ENCODE measurements at regions not wholly inside any gene's neighbourhood (a gene's known extent, or its start where the extent isn't known, plus 50 kb on each side); places are given as distances from the start of the nearest gene placed in this dataset.

DNA sequence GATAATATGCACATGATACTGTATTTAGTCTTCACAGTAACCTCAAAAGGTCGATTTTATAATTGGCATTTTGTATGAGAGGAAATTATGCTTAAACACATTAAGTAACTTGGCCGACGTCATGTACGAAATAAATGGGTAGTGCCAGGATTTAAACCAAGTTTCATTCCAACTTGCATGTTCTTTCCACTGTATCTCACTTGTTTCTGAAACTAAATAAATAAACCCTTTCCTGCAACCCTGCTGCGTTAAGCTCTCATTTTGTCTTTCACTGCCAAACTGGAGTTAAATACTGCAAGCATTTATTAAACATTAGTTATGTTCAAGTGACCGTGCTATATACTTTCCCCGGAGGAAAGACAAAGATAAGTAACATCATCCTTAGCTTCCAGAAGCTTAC is 293.9 kb upstream of the PRKD1 start:
- 80% methylated on average over 3 of the region's 7 CpGs for WGBS (ENCODE audit: insufficient coverage)
- Histone ChIP-seq H3K27ac (ENCODE audit: low read depth, low read length) (no peak overlapping the region), H3K27me3 (ENCODE audit: control insufficient read depth, insufficient read depth, low read length) (no peaks in the 10 kb centered on the region), H3K4me3 (ENCODE audit: low read depth, low read length) (no peak overlapping the region), H3K9me3 (ENCODE audit: control insufficient read depth, insufficient read depth, low read length) (no peaks in the 10 kb centered on the region), H3K4me1 (ENCODE audit: control insufficient read depth, insufficient read depth, low read length) (no peaks in the 10 kb centered on the region), H3K36me3 (ENCODE audit: control insufficient read depth, insufficient read depth, low read length) (no peaks in the 10 kb centered on the region)
- peak in 1 of 6 donors; percentile 32 for DNase-seq (ENCODE audit: low read depth in 4 of 6, low spot score in 6 of 6)

DNA sequence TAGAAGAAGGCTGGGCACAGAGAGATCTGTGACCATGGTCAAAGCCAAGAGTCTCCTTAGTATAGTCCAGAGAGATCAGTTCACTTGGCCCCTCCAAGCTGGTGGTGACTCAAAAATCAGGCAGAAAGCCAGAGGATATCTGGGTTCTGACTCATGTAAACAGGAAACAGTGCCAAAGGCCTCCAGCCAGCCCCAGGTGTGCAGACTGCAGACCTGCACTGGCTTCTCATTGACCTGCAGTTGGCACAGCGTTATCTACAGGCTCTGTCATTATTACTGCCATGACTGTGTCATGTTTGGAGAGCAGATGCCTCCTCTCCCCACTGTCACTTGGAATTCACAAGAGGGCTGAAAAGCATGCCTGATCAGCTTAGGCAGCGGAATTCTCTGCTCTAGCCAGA is 295.7 kb upstream of the PRKD1 start:
- H3K4me3 ChIP-seq (ENCODE audit: low read depth, low read length): no peak overlapping the region
- WGBS (ENCODE audit: insufficient coverage): 65% methylated on average over 2 of the region's 2 CpGs
- peak in 1 of 6 donors; percentile 27 for DNase-seq (ENCODE audit: low read depth in 4 of 6, low spot score in 6 of 6)
- H3K9me3 ChIP-seq (ENCODE audit: control insufficient read depth, insufficient read depth, low read length): no peaks in the 10 kb centered on the region
- no peaks in the 10 kb centered on the region for H3K27me3 ChIP-seq (ENCODE audit: control insufficient read depth, insufficient read depth, low read length)
- no peak overlapping the region for H3K27ac ChIP-seq (ENCODE audit: low read depth, low read length)
- H3K36me3 ChIP-seq (ENCODE audit: control insufficient read depth, insufficient read depth, low read length): no peaks in the 10 kb centered on the region
- H3K4me1 ChIP-seq (ENCODE audit: control insufficient read depth, insufficient read depth, low read length): no peaks in the 10 kb centered on the region

DNA sequence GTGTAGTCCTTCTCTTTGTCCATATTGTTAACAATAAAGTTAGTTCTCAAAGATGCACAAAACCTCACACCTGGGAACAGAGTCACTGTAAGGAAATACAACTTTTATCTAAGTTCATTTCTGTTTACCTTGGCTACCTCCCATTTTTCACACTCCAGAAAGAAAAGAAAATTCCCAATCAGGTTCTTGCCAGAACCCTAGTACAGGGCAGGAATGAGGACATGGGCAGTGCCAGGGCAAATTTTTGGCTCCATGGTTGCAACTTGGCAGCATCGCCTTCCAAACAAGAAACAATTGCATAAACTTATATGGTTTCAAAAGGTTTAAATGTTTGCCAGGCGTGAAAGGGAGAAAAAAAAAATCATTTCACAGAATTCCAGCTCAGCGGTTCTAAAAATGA is 296.3 kb upstream of the PRKD1 start:
- Histone ChIP-seq H3K36me3 (ENCODE audit: control insufficient read depth, insufficient read depth, low read length) (no peaks in the 10 kb centered on the region), H3K27ac (ENCODE audit: low read depth, low read length) (no peak overlapping the region)

DNA sequence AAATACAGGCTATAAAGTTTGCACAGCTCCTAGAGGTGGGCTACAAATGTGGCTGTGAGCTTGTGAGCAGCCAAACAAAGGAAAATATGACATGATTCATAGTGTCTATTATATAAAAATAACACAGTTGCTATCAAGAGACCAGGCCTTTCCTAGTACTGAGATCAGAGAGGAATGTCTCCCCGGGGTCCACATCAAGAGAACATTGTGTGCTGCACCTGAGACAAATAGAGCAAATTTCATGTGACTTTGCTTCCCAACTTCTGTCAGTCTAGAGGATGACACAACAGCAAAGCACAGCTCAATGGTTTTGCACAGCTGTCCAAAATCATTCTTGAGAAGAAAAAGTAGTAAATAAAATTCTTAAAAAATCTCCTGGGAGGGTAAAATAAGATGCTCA is 297.5 kb upstream of the PRKD1 start:
- Histone ChIP-seq H3K27ac (ENCODE audit: low read depth, low read length) (no peak overlapping the region), H3K27me3 (ENCODE audit: control insufficient read depth, insufficient read depth, low read length) (no peaks in the 10 kb centered on the region), H3K9me3 (ENCODE audit: control insufficient read depth, insufficient read depth, low read length) (no peaks in the 10 kb centered on the region), H3K4me3 (ENCODE audit: low read depth, low read length) (no peak overlapping the region), H3K4me1 (ENCODE audit: control insufficient read depth, insufficient read depth, low read length) (no peaks in the 10 kb centered on the region), H3K36me3 (ENCODE audit: control insufficient read depth, insufficient read depth, low read length) (no peaks in the 10 kb centered on the region)
- WGBS (ENCODE audit: insufficient coverage): 67% methylated on average over 1 of the region's 1 CpG
- DNase-seq (ENCODE audit: low read depth in 4 of 6, low spot score in 6 of 6): no peak

More for the DNA sequence above, 296.3 kb upstream of the PRKD1 start:
- no peaks in the 10 kb centered on the region for H3K4me1 ChIP-seq (ENCODE audit: control insufficient read depth, insufficient read depth, low read length)
- no peak overlapping the region for H3K4me3 ChIP-seq (ENCODE audit: low read depth, low read length)
- DNase-seq (ENCODE audit: low read depth in 4 of 6, low spot score in 6 of 6): no peak
- 100% methylated on average over 1 of the region's 3 CpGs for WGBS (ENCODE audit: insufficient coverage)
- no peaks in the 10 kb centered on the region for H3K9me3 ChIP-seq (ENCODE audit: control insufficient read depth, insufficient read depth, low read length)
- no peaks in the 10 kb centered on the region for H3K27me3 ChIP-seq (ENCODE audit: control insufficient read depth, insufficient read depth, low read length)

DNA sequence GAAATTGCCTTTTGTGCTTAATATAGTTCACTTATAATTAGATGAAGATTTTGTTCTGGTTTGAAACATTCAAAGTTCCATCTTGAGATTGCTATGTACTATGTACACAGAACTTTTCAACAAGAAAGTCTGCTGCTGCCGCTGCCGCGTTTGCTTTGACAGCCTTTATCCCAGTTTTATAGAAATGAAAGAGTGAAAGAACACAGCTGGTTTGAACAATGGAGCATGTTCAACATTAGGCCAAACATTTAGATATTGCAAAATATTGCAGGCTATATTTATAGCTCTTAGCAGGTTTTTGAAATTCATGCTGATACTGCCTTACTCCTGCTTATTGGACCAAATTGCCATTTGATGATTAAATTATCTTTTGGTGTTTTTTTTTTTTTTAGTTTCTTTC is 299.8 kb upstream of the PRKD1 start:
- H3K4me1 ChIP-seq (ENCODE audit: control insufficient read depth, insufficient read depth, low read length): no peaks in the 10 kb centered on the region
- no peak overlapping the region for H3K27ac ChIP-seq (ENCODE audit: low read depth, low read length)
- no peaks in the 10 kb centered on the region for H3K9me3 ChIP-seq (ENCODE audit: control insufficient read depth, insufficient read depth, low read length)
- DNase-seq (ENCODE audit: low read depth in 4 of 6, low spot score in 6 of 6): no peak
- WGBS (ENCODE audit: insufficient coverage): no CpG with 5 or more reads among the region's 3 CpGs
- H3K27me3 ChIP-seq (ENCODE audit: control insufficient read depth, insufficient read depth, low read length): no peaks in the 10 kb centered on the region
- no peaks in the 10 kb centered on the region for H3K36me3 ChIP-seq (ENCODE audit: control insufficient read depth, insufficient read depth, low read length)
- H3K4me3 ChIP-seq (ENCODE audit: low read depth, low read length): no peak overlapping the region

DNA sequence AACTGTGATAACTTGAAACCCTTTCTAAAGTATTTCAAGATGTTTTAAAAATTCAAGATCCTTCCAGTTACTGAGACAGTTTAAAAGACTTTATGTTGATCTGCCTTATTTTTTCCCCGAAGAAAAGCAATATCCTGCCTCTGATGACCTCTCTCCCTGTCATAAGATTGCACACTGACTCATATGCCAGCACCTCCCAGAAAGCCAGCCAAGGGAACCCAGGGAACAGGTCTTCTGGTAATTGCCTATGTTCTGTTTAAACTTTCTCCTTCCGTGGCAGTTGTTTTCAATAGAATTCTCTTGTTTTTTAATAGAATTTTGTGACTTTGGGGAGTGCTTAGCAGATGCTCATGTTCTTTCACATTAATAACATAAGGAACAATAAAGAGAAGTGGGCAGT is 300.2 kb upstream of the PRKD1 start:
- no peak for DNase-seq (ENCODE audit: low read depth in 4 of 6, low spot score in 6 of 6)
- H3K4me3 ChIP-seq (ENCODE audit: low read depth, low read length): no peak overlapping the region
- no peaks in the 10 kb centered on the region for H3K36me3 ChIP-seq (ENCODE audit: control insufficient read depth, insufficient read depth, low read length)
- H3K4me1 ChIP-seq (ENCODE audit: control insufficient read depth, insufficient read depth, low read length): no peaks in the 10 kb centered on the region
- no peak overlapping the region for H3K27ac ChIP-seq (ENCODE audit: low read depth, low read length)
- H3K27me3 ChIP-seq (ENCODE audit: control insufficient read depth, insufficient read depth, low read length): no peaks in the 10 kb centered on the region
- no peaks in the 10 kb centered on the region for H3K9me3 ChIP-seq (ENCODE audit: control insufficient read depth, insufficient read depth, low read length)
- 80% methylated on average over 1 of the region's 2 CpGs for WGBS (ENCODE audit: insufficient coverage)

DNA sequence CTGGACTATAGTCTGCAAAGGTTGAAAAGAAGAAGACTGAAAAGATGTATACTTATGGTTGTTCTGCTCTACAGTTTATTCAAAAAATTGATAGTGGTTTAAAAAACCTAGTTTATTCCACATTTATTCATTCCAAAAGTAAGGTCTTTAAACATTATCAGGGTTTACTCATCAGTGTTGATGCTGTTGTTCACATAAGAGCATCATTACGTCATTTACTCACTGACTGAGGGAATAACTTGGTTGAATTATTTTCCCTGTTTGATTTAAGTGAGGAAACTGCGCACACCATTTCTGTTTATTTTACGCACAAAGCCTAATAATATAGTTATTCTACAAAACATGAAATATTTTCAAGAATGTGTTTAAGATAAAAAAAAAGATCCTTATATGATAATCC is 303.1 kb upstream of the PRKD1 start:
- H3K4me3 ChIP-seq (ENCODE audit: low read depth, low read length): no peak overlapping the region
- no peaks in the 10 kb centered on the region for H3K9me3 ChIP-seq (ENCODE audit: control insufficient read depth, insufficient read depth, low read length)
- H3K27ac ChIP-seq (ENCODE audit: low read depth, low read length): no peak overlapping the region
- no CpG with 5 or more reads among the region's 3 CpGs for WGBS (ENCODE audit: insufficient coverage)
- no peaks in the 10 kb centered on the region for H3K27me3 ChIP-seq (ENCODE audit: control insufficient read depth, insufficient read depth, low read length)
- H3K4me1 ChIP-seq (ENCODE audit: control insufficient read depth, insufficient read depth, low read length): no peaks in the 10 kb centered on the region
- DNase-seq (ENCODE audit: low read depth in 4 of 6, low spot score in 6 of 6): no peak
- H3K36me3 ChIP-seq (ENCODE audit: control insufficient read depth, insufficient read depth, low read length): no peaks in the 10 kb centered on the region

DNA sequence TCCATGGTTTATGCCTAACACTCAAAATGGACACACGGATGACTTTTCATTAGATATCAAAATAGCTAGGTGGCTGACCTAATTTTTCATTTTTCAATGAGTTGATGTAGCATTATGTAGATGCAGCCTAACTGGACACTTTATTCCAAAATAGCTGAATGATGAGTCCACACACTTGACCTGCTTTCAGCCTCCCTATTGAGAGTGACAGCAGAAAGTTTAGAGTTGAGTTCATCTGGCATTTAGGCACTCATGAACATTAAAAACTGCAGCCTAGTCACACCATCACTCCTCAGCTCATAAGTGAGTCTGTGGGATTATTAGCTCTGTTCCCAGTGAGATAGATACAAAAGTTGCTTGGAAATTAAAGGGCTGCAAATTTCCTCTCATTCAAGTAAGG is 307.3 kb upstream of the PRKD1 start:
- Histone ChIP-seq H3K9me3 (ENCODE audit: control insufficient read depth, insufficient read depth, low read length) (no peaks in the 10 kb centered on the region), H3K27me3 (ENCODE audit: control insufficient read depth, insufficient read depth, low read length) (no peaks in the 10 kb centered on the region), H3K4me1 (ENCODE audit: control insufficient read depth, insufficient read depth, low read length) (no peaks in the 10 kb centered on the region), H3K4me3 (ENCODE audit: low read depth, low read length) (no peak overlapping the region), H3K27ac (ENCODE audit: low read depth, low read length) (no peak overlapping the region), H3K36me3 (ENCODE audit: control insufficient read depth, insufficient read depth, low read length) (no peaks in the 10 kb centered on the region)
- WGBS (ENCODE audit: insufficient coverage): no CpG with 5 or more reads among the region's 1 CpG
- DNase-seq (ENCODE audit: low read depth in 4 of 6, low spot score in 6 of 6): no peak

DNA sequence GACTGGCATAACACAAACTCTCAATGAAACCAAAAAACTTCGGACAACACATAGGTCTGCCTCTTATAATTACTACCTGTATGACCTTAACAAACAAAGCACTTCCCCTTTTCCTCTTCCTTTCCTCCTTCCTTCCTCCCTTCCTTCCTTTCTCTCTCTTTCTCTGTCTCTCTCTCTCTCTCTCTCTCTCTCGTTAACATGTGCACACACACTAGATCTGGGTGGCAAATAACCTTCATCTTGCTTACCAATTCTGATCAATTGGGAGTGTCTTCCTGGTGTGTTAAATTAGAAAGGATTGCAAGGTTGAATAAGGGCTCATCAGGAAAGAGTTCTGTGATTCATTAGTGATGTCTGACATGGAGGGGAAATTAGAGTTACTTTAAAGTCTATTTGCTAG is 307.8 kb upstream of the PRKD1 start:
- no peaks in the 10 kb centered on the region for H3K36me3 ChIP-seq (ENCODE audit: control insufficient read depth, insufficient read depth, low read length)
- no peak overlapping the region for H3K27ac ChIP-seq (ENCODE audit: low read depth, low read length)
- no peaks in the 10 kb centered on the region for H3K4me1 ChIP-seq (ENCODE audit: control insufficient read depth, insufficient read depth, low read length)
- no peak for DNase-seq (ENCODE audit: low read depth in 4 of 6, low spot score in 6 of 6)
- H3K4me3 ChIP-seq (ENCODE audit: low read depth, low read length): no peak overlapping the region
- WGBS (ENCODE audit: insufficient coverage): 79% methylated on average over 1 of the region's 2 CpGs
- no peaks in the 10 kb centered on the region for H3K9me3 ChIP-seq (ENCODE audit: control insufficient read depth, insufficient read depth, low read length)
- H3K27me3 ChIP-seq (ENCODE audit: control insufficient read depth, insufficient read depth, low read length): no peaks in the 10 kb centered on the region

DNA sequence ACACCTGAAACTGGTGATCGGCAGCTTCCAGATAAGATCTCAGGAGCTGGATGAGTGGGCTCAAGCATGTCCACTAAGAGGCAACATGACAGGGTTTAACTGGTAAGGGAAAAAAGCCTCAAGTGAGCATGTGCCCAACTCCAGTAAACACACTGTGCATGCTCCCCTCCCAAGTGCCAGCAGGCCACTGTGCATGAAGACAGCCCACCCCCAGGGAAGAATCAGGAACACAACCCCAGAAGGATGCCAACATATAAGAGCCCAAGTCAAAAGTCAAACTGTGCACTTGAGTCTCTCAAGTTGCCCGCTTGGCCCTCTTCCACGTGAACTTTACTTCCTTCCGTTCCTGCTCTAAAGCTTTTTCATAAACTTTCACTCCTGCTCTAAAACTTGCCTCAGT is 311.3 kb upstream of the PRKD1 start:
- no peaks in the 10 kb centered on the region for H3K9me3 ChIP-seq (ENCODE audit: control insufficient read depth, insufficient read depth, low read length)
- no peaks in the 10 kb centered on the region for H3K36me3 ChIP-seq (ENCODE audit: control insufficient read depth, insufficient read depth, low read length)
- 90% methylated on average over 2 of the region's 4 CpGs for WGBS (ENCODE audit: insufficient coverage)
- no peak overlapping the region for H3K27ac ChIP-seq (ENCODE audit: low read depth, low read length)
- H3K27me3 ChIP-seq (ENCODE audit: control insufficient read depth, insufficient read depth, low read length): no peaks in the 10 kb centered on the region
- no peak for DNase-seq (ENCODE audit: low read depth in 4 of 6, low spot score in 6 of 6)
- no peaks in the 10 kb centered on the region for H3K4me1 ChIP-seq (ENCODE audit: control insufficient read depth, insufficient read depth, low read length)
- no peak overlapping the region for H3K4me3 ChIP-seq (ENCODE audit: low read depth, low read length)

All from spinal cord (tissue), 9 donors.